ENCODE measurements at regions not wholly inside any gene's neighbourhood (a gene's known extent, or its start where the extent isn't known, plus 50 kb on each side); places are given as distances from the start of the nearest gene placed in this dataset.

GRCh38 chr7:50147951-50148808 is 55.1 kb upstream of the ZPBP start:
- DNase-seq (peak; percentile 61), ATAC-seq (replicated peaks) (peak; percentile 79 to 85)
- H3K4me3 Mint-ChIP-seq, result peak overlapping the region; percentile 72 to 76
- H3K4me1 Mint-ChIP-seq, result peaks cover 54 to 87% of the 10 kb centered on the region in 2 donors
- no peaks in the 10 kb centered on the region for H3K36me3 Mint-ChIP-seq
- H3K27ac Mint-ChIP-seq, result peak overlapping the region; percentile 97
- H3K9me3 Mint-ChIP-seq, result peaks cover 0 to 2% of the 10 kb centered on the region in 2 donors
- H3K27me3 Mint-ChIP-seq, result no peaks in the 10 kb centered on the region

GRCh38 chr7:50146692-50147091 is 53.6 kb upstream of the ZPBP start:
- H3K27ac Mint-ChIP-seq, result peak overlapping the region; percentile 90
- no peak for DNase-seq
- ATAC-seq (replicated peaks), result no peak
- H3K4me3 Mint-ChIP-seq, result peak overlapping the region in 1 of 2 donors; percentile 17
- H3K36me3 Mint-ChIP-seq, result no peaks in the 10 kb centered on the region
- peaks cover 55 to 88% of the 10 kb centered on the region in 2 donors for H3K4me1 Mint-ChIP-seq
- H3K27me3 Mint-ChIP-seq, result no peaks in the 10 kb centered on the region
- H3K9me3 Mint-ChIP-seq, result peaks cover 0 to 2% of the 10 kb centered on the region in 2 donors

- H3K36me3 Mint-ChIP-seq, result no peaks in the 10 kb centered on the region
- peaks cover 56 to 89% of the 10 kb centered on the region in 2 donors for H3K4me1 Mint-ChIP-seq
- H3K4me3 Mint-ChIP-seq, result peak overlapping the region in 1 of 2 donors; percentile 39
- no peaks in the 10 kb centered on the region for H3K27me3 Mint-ChIP-seq
- peak; percentile 40 for DNase-seq
- peak overlapping the region; percentile 60 for H3K27ac Mint-ChIP-seq
- peaks cover 0 to 2% of the 10 kb centered on the region in 2 donors for H3K9me3 Mint-ChIP-seq
- ATAC-seq (replicated peaks), result peak; percentile 26 to 45
Observed at GRCh38 chr7:50145801-50146338, 52.8 kb upstream of the ZPBP start.

GRCh38 chr7:50145226-50145625 is 52.2 kb upstream of the ZPBP start:
- no peaks in the 10 kb centered on the region for H3K36me3 Mint-ChIP-seq
- H3K27me3 Mint-ChIP-seq, result no peaks in the 10 kb centered on the region
- peaks cover 0 to 2% of the 10 kb centered on the region in 2 donors for H3K9me3 Mint-ChIP-seq
- H3K4me1 Mint-ChIP-seq, result peaks cover 50 to 86% of the 10 kb centered on the region in 2 donors
- no peak for ATAC-seq (replicated peaks)
- no peak for DNase-seq
- H3K4me3 Mint-ChIP-seq, result no peak overlapping the region
- H3K27ac Mint-ChIP-seq, result no peak overlapping the region
